ENCODE measurements at regions not wholly inside any gene's neighbourhood (a gene's known extent, or its start where the extent isn't known, plus 50 kb on each side); places are given as distances from the start of the nearest gene placed in this dataset.

- Histone ChIP-seq H2AFZ (ENCODE audit: low read depth, low read length) (no peak overlapping the region), H3K79me2 (ENCODE audit: low read length) (no peaks in the 10 kb centered on the region), H3K9me3 (ENCODE audit: insufficient read depth, low read length) (no peaks in the 10 kb centered on the region), H4K20me1 (ENCODE audit: insufficient read depth, low read length) (no peaks in the 10 kb centered on the region), H3K27me3 (ENCODE audit: low read depth, low read length) (peaks cover 16% of the 10 kb centered on the region; the same call in 1 of the 2 replicates), H3K4me2 (ENCODE audit: low read length) (no peak overlapping the region), H3K4me1 (ENCODE audit: low read length) (no peaks in the 10 kb centered on the region), H3K9ac (ENCODE audit: low read length) (no peak overlapping the region), H3K4me3 (ENCODE audit: low read length) (no peak overlapping the region), H3K27ac (ENCODE audit: low read length) (no peak overlapping the region), H3K36me3 (replicated peaks; ENCODE audit: low read depth, low read length) (no peaks in the 10 kb centered on the region)
- no peak for TF ChIP-seq EZH2phosphoT487 (IDR thresholded peaks at IDR 0.05; ENCODE audit: low read depth)
- TF ChIP-seq, protein P1, sequence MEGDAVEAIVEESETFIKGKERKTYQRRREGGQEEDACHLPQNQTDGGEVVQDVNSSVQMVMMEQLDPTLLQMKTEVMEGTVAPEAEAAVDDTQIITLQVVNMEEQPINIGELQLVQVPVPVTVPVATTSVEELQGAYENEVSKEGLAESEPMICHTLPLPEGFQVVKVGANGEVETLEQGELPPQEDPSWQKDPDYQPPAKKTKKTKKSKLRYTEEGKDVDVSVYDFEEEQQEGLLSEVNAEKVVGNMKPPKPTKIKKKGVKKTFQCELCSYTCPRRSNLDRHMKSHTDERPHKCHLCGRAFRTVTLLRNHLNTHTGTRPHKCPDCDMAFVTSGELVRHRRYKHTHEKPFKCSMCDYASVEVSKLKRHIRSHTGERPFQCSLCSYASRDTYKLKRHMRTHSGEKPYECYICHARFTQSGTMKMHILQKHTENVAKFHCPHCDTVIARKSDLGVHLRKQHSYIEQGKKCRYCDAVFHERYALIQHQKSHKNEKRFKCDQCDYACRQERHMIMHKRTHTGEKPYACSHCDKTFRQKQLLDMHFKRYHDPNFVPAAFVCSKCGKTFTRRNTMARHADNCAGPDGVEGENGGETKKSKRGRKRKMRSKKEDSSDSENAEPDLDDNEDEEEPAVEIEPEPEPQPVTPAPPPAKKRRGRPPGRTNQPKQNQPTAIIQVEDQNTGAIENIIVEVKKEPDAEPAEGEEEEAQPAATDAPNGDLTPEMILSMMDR (IDR thresholded peaks at IDR 0.05; ENCODE audit: low read depth, low read length), result no peak
These were observed 219.4 kb downstream of the FOXL1 start for GRCh38 chr16:86797700-86798099.

GRCh38 chr16:86798247-86799041 is 220.1 kb downstream of the FOXL1 start:
- no peak overlapping the region for H3K4me3 ChIP-seq (ENCODE audit: low read length)
- H4K20me1 ChIP-seq (ENCODE audit: insufficient read depth, low read length), result no peaks in the 10 kb centered on the region
- TF ChIP-seq, protein P1 (IDR thresholded peaks at IDR 0.05; ENCODE audit: low read depth, low read length), result no peak
- no peak for TF ChIP-seq EZH2phosphoT487 (IDR thresholded peaks at IDR 0.05; ENCODE audit: low read depth)
- no peak overlapping the region for H3K4me2 ChIP-seq (ENCODE audit: low read length)
- no peaks in the 10 kb centered on the region for H3K79me2 ChIP-seq (ENCODE audit: low read length)
- H2AFZ ChIP-seq (ENCODE audit: low read depth, low read length), result no peak overlapping the region
- no peaks in the 10 kb centered on the region for H3K4me1 ChIP-seq (ENCODE audit: low read length)
- peaks cover 16% of the 10 kb centered on the region; the same call in 1 of the 2 replicates for H3K27me3 ChIP-seq (ENCODE audit: low read depth, low read length)
- no peak overlapping the region for H3K9ac ChIP-seq (ENCODE audit: low read length)
- H3K9me3 ChIP-seq (ENCODE audit: insufficient read depth, low read length), result no peaks in the 10 kb centered on the region
- H3K36me3 ChIP-seq (replicated peaks; ENCODE audit: low read depth, low read length), result no peaks in the 10 kb centered on the region
- no peak overlapping the region for H3K27ac ChIP-seq (ENCODE audit: low read length)

- Histone ChIP-seq H2AFZ (ENCODE audit: low read depth, low read length) (no peak overlapping the region), H3K27me3 (ENCODE audit: low read depth, low read length) (peaks cover 16% of the 10 kb centered on the region; the same call in 1 of the 2 replicates), H3K4me2 (ENCODE audit: low read length) (no peak overlapping the region)
These were observed 221.0 kb downstream of the FOXL1 start for GRCh38 chr16:86799367-86799766.

DNA sequence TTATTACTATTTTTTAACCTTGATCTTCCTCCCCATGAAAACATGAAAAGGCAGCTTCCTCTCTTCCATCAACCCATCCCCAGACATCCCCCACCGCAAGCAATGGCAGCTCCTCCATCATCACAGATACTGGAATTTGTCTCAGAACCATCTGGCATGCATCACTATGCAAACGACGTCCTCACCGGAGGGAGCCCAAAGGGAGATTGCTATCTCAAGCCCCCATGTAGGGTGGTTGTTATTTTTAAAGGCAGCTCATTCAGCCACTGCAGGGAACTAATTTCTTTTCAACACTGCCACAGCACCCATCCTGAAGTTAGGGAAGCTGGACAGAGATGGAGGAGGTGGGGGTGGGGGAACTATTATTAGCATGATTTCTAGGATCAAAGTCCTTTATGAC is 222.5 kb downstream of the FOXL1 start:
- TF ChIP-seq, protein P1 (IDR thresholded peaks at IDR 0.05; ENCODE audit: low read depth, low read length), result no peak
- H3K9ac ChIP-seq (ENCODE audit: low read length), result no peak overlapping the region
- no peak overlapping the region for H3K4me2 ChIP-seq (ENCODE audit: low read length)
- no peak overlapping the region for H3K27ac ChIP-seq (ENCODE audit: low read length)
- no peaks in the 10 kb centered on the region for H3K4me1 ChIP-seq (ENCODE audit: low read length)
- H3K79me2 ChIP-seq (ENCODE audit: low read length), result no peaks in the 10 kb centered on the region
- no peak overlapping the region for H3K4me3 ChIP-seq (ENCODE audit: low read length)
- H3K9me3 ChIP-seq (ENCODE audit: insufficient read depth, low read length), result no peaks in the 10 kb centered on the region
- H2AFZ ChIP-seq (ENCODE audit: low read depth, low read length), result no peak overlapping the region
- H3K36me3 ChIP-seq (replicated peaks; ENCODE audit: low read depth, low read length), result no peaks in the 10 kb centered on the region
- H4K20me1 ChIP-seq (ENCODE audit: insufficient read depth, low read length), result no peaks in the 10 kb centered on the region
- peaks cover 16% of the 10 kb centered on the region; the same call in 1 of the 2 replicates for H3K27me3 ChIP-seq (ENCODE audit: low read depth, low read length)

More at GRCh38 chr16:86799367-86799766, 221.0 kb downstream of the FOXL1 start:
- H3K4me1 ChIP-seq (ENCODE audit: low read length), result no peaks in the 10 kb centered on the region
- H3K27ac ChIP-seq (ENCODE audit: low read length), result no peak overlapping the region
- TF ChIP-seq EZH2phosphoT487 (IDR thresholded peaks at IDR 0.05; ENCODE audit: low read depth), result no peak
- TF ChIP-seq, protein P1 (IDR thresholded peaks at IDR 0.05; ENCODE audit: low read depth, low read length), result no peak
- no peak overlapping the region for H3K4me3 ChIP-seq (ENCODE audit: low read length)
- H3K9ac ChIP-seq (ENCODE audit: low read length), result no peak overlapping the region
- H3K9me3 ChIP-seq (ENCODE audit: insufficient read depth, low read length), result no peaks in the 10 kb centered on the region
- no peaks in the 10 kb centered on the region for H4K20me1 ChIP-seq (ENCODE audit: insufficient read depth, low read length)
- no peaks in the 10 kb centered on the region for H3K36me3 ChIP-seq (replicated peaks; ENCODE audit: low read depth, low read length)
- H3K79me2 ChIP-seq (ENCODE audit: low read length), result no peaks in the 10 kb centered on the region
